Activated CD4-positive, alpha-beta T cell treated with anti-CD3 and anti-CD28 coated beads, Interleukin-2, amount 50 U/mL, for 24 hours (primary cell): ENCODE measurements at regions not wholly inside any gene's neighbourhood (a gene's known extent, or its start where the extent isn't known, plus 50 kb on each side); places are given as distances from the start of the nearest gene placed in this dataset.

ENCODE experiments used
- DNase-seq, 2 donors: peaks; one replicate each; pipeline ENCODE4 v3.0.0-alpha.2; 2020; ENCODE audit warnings: low read depth in 1 of 2, low spot score in 1 of 2

DNA sequence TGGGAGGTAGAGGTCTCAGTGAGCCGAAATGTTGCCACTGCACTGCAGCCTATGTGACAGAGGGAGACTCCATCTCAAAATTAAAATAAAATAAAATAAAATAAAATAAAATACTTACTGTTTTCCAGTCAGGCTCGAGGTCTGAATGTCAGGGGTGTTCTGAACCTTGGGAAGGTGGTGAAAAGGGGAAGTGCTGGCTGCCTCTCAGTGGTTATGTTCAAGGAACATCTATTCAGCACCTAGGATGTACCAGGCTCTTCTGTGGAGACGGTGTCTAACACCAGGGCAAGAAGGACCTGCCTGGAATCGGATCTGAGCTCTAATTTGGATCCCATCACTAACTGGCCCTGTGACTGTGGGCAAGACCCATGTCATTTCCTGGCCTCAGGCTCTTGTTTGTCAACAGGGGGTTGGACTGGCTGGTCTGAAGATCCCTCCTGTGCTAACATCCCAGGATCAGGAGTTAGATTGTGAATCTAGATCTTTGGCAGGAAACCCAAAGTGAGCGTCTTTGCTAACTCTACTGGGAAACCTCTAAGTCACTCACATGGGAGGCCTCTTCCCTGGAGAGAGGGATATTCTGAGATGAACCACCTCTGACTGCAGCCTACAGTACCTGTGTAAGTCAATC lies 63.4 kb upstream of the SIRPG start:
- no peak for DNase-seq

DNA sequence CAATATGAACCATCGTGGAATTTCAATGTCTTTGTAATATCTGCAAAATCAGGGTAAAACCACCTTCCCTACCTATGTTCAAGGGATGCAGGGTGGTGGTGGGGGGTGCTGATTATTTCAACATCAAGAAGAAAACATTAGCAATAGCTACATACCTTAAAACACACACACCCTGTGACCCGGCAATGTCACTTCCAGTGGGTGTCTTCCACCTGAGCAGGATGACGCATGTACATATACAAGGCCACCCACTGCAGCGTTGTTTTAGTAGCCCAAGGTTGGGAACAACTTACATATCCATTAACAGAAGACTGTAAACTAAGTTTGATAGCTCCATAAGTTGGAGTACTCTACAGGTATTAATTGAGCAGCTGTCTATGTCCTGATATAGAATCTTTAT lies 62.6 kb upstream of the SIRPG start:
- DNase-seq = no peak

DNA sequence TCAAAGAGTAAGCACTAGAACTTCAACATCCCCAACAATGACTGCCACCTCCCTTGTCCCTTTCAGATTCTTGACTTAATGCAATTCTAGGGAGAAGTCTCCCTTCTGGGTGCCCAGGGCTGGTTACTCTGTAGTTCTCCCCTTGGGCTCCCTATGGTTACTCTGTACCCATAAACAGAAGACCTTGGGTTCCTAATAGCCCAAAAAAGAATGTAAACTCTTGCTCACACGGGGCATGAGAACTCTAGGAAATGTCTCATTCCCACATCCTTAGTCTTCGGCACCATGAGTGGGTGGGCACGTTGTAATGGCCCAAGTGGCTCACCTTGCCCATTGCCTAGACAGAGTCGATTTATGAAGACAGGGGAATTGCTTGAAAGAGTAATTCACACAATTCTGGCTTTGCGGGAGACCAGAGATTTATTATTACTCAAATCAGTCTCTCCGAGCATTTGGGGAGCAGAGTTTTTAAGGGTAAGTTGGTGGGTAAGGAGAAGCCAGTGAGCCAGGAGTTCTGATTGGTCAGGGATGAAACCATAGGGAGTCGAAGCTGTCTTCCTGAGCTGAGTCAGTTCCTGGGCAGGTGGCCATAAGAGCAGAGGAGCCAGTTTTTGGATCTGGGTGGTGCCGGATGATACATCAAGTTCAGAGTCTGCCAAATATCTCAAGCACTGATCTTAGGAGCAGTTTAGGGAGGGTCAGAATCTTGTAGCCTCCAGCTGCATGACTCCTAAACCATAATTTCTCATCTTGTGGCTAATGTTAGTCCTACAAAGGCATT lies 61.2 kb upstream of the SIRPG start:
- DNase-seq = no peak

DNA sequence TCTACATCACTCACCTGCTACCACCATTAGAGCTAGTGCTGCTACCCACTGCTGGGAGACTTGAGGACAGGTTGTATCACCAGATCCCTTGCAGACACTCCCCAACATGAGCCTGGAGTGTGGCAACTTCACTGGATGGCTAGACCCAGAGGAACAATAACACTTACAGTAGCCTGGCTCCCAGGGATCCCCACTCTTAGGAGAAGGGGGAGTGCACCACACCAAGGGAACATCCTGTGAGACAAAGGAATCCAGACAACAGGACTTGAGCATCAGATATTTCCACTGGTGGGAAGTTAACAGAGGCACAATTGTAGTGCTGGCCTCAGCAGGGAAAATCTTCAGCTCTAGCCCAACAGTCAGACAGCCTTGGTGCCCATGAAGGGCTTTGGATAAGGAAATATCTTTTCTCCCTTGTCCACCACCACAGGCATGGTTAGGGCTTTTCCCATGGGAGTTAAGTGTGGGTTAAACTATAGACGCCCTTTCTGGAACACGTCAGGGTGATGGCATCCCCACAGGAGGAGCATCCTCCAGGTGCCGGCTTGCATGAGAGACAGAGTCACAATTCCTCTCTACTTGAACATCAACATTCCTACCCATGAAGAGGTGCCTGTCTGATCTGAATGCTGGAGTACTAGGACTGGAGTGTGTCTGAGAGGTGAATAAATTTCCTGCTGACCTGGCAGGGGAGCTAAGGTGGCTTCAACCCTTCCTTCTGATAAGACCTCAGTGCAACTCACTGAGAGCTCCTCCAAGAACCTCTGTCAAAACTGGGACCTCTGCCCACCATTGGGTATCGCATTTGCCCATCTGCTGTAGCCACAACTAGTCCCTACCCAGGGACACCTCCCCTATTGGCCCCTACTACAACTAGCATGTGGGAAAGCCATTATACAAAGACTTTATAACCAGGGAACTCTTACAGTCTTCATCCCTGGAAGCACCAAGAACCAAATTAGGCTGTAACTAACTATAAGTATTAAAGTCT lies 55.4 kb upstream of the SIRPG start:
- DNase-seq = no peak

DNA sequence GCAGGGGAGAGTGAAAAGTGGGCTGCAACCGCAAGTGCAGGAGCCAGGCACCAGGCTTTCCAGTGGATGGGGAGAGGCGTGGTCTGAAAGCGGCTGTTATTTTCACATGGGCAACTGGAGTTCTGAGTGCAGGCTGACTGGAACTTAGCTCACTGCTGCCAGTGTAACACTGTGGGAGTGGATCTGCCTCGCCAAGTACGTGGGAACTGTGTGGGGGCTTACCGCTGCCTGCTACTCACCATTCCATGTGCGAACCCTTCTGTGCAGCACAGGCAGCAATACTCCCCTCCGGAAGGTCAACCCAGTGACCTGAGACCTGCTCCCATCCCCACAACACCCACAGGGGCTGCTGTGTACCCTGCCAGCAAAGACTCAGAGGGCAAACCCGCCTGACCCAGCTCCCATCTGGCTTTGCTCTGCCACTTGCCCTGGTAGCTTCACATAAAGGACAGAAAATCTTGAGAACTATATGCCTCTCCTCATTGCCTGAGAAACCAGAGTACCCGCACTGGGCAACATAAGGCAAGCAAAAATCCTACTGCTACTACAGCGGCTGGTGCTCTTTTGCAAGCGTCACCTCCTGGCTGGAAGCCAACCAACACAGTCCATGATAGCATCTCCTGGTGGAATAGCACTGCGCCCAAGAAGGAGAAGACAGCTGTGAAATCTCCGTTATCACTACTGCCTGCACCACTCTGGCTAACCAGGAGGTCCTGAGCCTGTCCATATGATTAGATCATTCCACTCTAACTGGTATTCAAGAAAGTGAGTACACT lies 54.4 kb upstream of the SIRPG start:
- no peak for DNase-seq

DNA sequence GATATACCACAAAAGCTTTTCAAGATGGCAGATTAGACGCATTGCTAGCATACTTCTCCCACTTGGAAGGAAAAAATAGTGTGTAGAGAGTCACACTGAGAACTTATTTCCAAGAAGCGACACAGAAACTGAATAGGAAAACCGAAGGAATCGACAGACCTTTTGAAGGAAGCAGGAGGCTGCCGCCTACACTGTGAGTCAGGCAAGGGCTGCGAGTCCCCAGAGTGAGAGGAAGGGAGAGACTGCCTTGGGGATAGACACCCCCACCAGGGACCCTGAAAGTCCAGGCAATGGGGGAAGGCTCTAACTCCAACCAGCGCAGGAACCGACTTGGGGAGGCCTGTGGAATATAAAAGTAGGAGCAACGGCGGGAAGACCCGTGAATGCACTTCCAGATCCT lies 53.7 kb upstream of the SIRPG start:
- no peak for DNase-seq

DNA sequence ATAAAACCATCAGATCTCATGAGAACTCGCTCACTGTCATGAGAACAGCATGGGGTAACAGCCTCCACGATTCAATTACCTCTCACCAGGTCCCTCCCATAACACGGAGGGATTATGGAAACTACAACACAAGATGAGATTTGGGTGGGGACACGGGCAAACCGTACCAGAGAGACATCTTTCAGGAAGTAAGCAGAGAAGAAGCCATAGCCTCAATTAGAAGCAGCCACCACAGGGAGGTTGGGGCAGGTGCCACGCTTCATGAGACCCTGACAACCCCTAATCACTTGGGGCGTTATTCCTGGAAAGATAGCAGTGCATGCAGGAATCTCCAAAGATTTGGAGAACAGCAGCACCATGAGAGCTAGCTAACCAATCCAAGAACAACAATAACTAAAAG lies 52.9 kb upstream of the SIRPG start:
- no peak for DNase-seq

DNA sequence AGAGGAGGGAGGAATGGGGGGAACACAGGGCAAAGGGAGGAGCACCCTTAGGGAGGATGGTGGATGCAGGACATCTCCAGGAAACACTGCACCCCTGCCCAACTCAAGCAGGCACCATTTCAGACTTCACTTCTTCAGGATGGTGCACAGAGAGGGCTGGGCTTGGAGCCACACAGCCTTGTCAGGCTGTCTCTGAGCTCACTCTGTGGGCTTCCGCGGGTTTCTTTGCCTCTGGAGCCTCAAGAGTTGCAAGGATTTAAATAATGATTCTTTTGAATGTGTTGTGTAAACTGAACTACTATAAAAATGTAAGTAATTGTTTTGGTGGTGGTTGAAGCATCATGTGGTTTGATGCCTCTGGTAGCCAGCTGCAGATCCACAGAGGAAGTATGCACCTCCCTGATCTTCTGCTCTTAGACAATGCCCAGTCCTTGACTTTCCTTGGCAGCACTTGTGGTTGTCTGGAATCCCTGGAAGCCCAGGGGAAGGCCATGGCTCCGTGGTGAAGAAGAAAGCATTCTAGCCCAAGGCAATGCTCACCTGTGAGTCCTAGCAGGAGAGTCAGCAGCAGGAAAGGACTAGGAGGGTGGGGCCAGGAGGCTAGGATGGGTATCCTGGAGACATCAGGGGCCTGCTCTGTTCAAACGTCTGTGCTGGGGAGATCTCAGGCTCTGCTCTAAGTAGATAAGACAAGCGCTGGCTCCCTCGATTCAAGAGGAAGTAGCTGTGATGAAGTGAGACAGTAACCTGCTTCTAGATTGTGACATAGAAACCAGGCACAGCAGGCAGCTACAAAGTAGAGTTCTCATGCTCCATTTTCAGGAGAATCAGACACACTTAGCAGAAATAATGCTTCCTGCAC lies 50.2 kb upstream of the SIRPG start:
- no peak for DNase-seq
